ENCODE measurements at regions not wholly inside any gene's neighbourhood (a gene's known extent, or its start where the extent isn't known, plus 50 kb on each side); places are given as distances from the start of the nearest gene placed in this dataset.

GRCh38 chr11:92685049-92685448 is 284.4 kb upstream of the MTNR1B start (continued):
- no peak for TF ChIP-seq CTCF (IDR thresholded peaks at IDR 0.05; ENCODE audit: control extremely low read depth in 1 of 3, insufficient read depth in 1 of 3, low read depth in 1 of 3, low read length in 3 of 3)
- no peak for TF ChIP-seq SIRT6 (IDR thresholded peaks at IDR 0.05; ENCODE audit: low read length)
- TF ChIP-seq USF2 (IDR thresholded peaks at IDR 0.05; ENCODE audit: low read length) = no peak
- TF ChIP-seq GABPA (IDR thresholded peaks at IDR 0.05; ENCODE audit: borderline replicate concordance, insufficient read depth, low read length) = no peak
- no peak for TF ChIP-seq RXRA (IDR thresholded peaks at IDR 0.05; ENCODE audit: insufficient read depth, low read depth, low read length)
- TF ChIP-seq KDM5A (IDR thresholded peaks at IDR 0.05; ENCODE audit: low read length) = no peak
